ENCODE measurements at regions not wholly inside any gene's neighbourhood (a gene's known extent, or its start where the extent isn't known, plus 50 kb on each side); places are given as distances from the start of the nearest gene placed in this dataset.

- WGBS, 2 experiments (ENCODE audit: extremely low coverage in 1 of 2, insufficient coverage in 1 of 2, insufficient read length in 1 of 2, insufficient replicate concordance in 2 of 2, low coverage in 1 of 2, low lambda C conversion rate in 2 of 2, missing lambda C conversion rate in 1 of 2) = 98% methylated on average over 3 of the region's 3 CpGs; no CpG with 5 or more reads in 1 of the 2 experiments
- DNase-seq (ENCODE audit: low read depth in 1 of 2, low spot score in 2 of 2) = no peak
- ChIA-PET POLR2A (ENCODE audit: partially characterized antibody) (no interaction called here), CTCF (ENCODE audit: partially characterized antibody) (interaction anchor here (1.4 to 2.1 kb wide), 2 partner anchors 8 to 70 kb away, joined by 4 to 6 read pairs; no protein-coding TSS in a partner anchor)
- Histone ChIP-seq H3K23ac (ENCODE audit: insufficient read length) (no peak overlapping the region), H4K20me1 (replicated peaks in 1 of 2; ENCODE audit: control insufficient read depth in 1 of 2, insufficient read depth in 2 of 2, low read length in 2 of 2) (no peaks in the 10 kb centered on the region), H3K9ac (replicated peaks in 1 of 4; ENCODE audit: extremely low read depth in 1 of 4, low read depth in 3 of 4, low read length in 3 of 4) (no peak overlapping the region), H3K4me1 (replicated peaks in 1 of 4; ENCODE audit: control insufficient read depth in 3 of 4, insufficient read depth in 4 of 4, low read length in 3 of 4) (no peaks in the 10 kb centered on the region), H3K36me3 (ENCODE audit: control insufficient read depth in 2 of 4, insufficient read depth in 4 of 4, low read length in 3 of 4) (no peaks in the 10 kb centered on the region), H3K14ac (ENCODE audit: insufficient read length) (no peak overlapping the region), H2AFZ (ENCODE audit: low read length) (no peak overlapping the region), H2BK20ac (ENCODE audit: low read length) (no peak overlapping the region), H3K4me2 (ENCODE audit: insufficient read depth in 1 of 2, low read depth in 2 of 2, low read length in 2 of 2) (no peak overlapping the region), H3K56ac (replicated peaks; ENCODE audit: insufficient read length, low read depth, low read length) (no peak overlapping the region), H2BK12ac (ENCODE audit: low read depth, low read length) (no peak overlapping the region), H3K79me2 (ENCODE audit: control insufficient read depth in 1 of 2, insufficient read depth in 2 of 2, low read length in 2 of 2) (no peaks in the 10 kb centered on the region), H4K8ac (ENCODE audit: extremely low read depth, insufficient read depth, low read length) (no peak overlapping the region), H4K91ac (replicated peaks; ENCODE audit: insufficient read length, low read length) (no peak overlapping the region), H2BK5ac (ENCODE audit: low read depth, low read length) (no peak overlapping the region), H3K4ac (replicated peaks; ENCODE audit: insufficient read length, low read depth, low read length) (no peak overlapping the region), H3K18ac (ENCODE audit: extremely low read depth, low read length) (no peak overlapping the region), H3K9me3 (ENCODE audit: insufficient read depth in 2 of 2, low read depth in 1 of 2, low read length in 1 of 2) (no peaks in the 10 kb centered on the region), H2BK120ac (replicated peaks; ENCODE audit: low read depth, low read length) (no peak overlapping the region), H2AK5ac (ENCODE audit: low read depth, low read length) (no peak overlapping the region), H3K27ac (ENCODE audit: low read depth, low read length) (no peak overlapping the region), H3K23me2 (ENCODE audit: low read depth, low read length) (no peaks in the 10 kb centered on the region), H4K5ac (ENCODE audit: insufficient read length, low read depth, low read length) (no peak overlapping the region), H3K27me3 (replicated peaks in 1 of 4; ENCODE audit: control insufficient read depth in 3 of 4, extremely low read depth in 1 of 4, insufficient read depth in 3 of 4, low read length in 3 of 4) (no peaks in the 10 kb centered on the region), H2BK15ac (ENCODE audit: low read length) (no peak overlapping the region), H3K4me3 (ENCODE audit: extremely low read depth in 1 of 4, insufficient read depth in 2 of 4, low read depth in 3 of 4, low read length in 4 of 4) (no peak overlapping the region), H3K79me1 (ENCODE audit: low read depth, low read length) (no peaks in the 10 kb centered on the region)
- no peak for FAIRE-seq
- TF ChIP-seq RNF2 (IDR thresholded peaks at IDR 0.05; ENCODE audit: borderline replicate concordance, low read depth, low read length, missing control alignments, poor library complexity, severe bottlenecking) (no peak), POLR2A (IDR thresholded peaks at IDR 0.05; ENCODE audit: control extremely low read depth in 1 of 2, low read depth in 2 of 2, low read length in 2 of 2) (no peak), CBX8 (IDR thresholded peaks at IDR 0.05; ENCODE audit: borderline replicate concordance, low read depth, low read length) (no peak), CREB1 (IDR thresholded peaks at IDR 0.05) (no peak), KDM5A (IDR thresholded peaks at IDR 0.05; ENCODE audit: low read length) (no peak), SP2 (IDR thresholded peaks at IDR 0.05; ENCODE audit: low read length) (no peak), PHF8 (conservative IDR thresholded peaks at IDR 0.05; ENCODE audit: low read depth, low read length) (no peak), YY1 (IDR thresholded peaks at IDR 0.05; ENCODE audit: low read depth, low read length) (no peak), SP1 (IDR thresholded peaks at IDR 0.05; ENCODE audit: low read depth, low read length) (no peak)
- TF ChIP-seq, protein P1, sequence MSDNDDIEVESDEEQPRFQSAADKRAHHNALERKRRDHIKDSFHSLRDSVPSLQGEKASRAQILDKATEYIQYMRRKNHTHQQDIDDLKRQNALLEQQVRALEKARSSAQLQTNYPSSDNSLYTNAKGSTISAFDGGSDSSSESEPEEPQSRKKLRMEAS (IDR thresholded peaks at IDR 0.05) = no peak
Observed at GRCh38 chr6:122877302-122877701, 88.2 kb downstream of the SMPDL3A start.

Data from H1 (cell line).